A673 (cell line): ENCODE measurements at regions not wholly inside any gene's neighbourhood (a gene's known extent, or its start where the extent isn't known, plus 50 kb on each side); places are given as distances from the start of the nearest gene placed in this dataset.

ENCODE experiments used
- BruUV-seq: library from RNA; stranded (reverse); fragments of 400-500 nt; replicated peaks from 2 replicates; lab custom pipeline; 2021; lab: Mats Ljungman, UMichigan
- CTCF ChIA-PET: fragments of 300-600 bp; sonication (Branson Sonifier 250); formaldehyde crosslinking; loops from one replicate; lab custom pipeline; 2022; ENCODE audit warnings: antibody characterized with exemption; lab: Charles Lee
- POLR2A ChIA-PET: fragments of 300-600 bp; sonication (Branson Sonifier 250); formaldehyde crosslinking; loops from one replicate; lab custom pipeline; 2022; ENCODE audit warnings: antibody characterized with exemption; ENCODE audit not compliant: low non-redundant PET; lab: Charles Lee
- DNase-seq: peaks from one replicate; pipeline ENCODE4 v3.0.0-alpha.2; 2015; ENCODE audit warnings: low spot score
- H3K27ac ChIP-seq: fragments of 200-600 bp; sonication (generic); 2 replicates; pipeline ENCODE4 v1.5.1; 2016; ENCODE audit warnings: mixed run types, low read depth, mild to moderate bottlenecking, mixed read lengths, antibody characterized with exemption, low read length; ENCODE audit not compliant: poor library complexity, severe bottlenecking
- H3K27me3 ChIP-seq: fragments of 200-600 bp; sonication (generic); replicated peaks from 2 replicates; pipeline ENCODE4 v1.6.1; 2017; ENCODE audit warnings: mixed run types, low read depth, mild to moderate bottlenecking, mixed read lengths, antibody characterized with exemption, low read length; ENCODE audit not compliant: insufficient read depth, poor library complexity
- H3K36me3 ChIP-seq: fragments of 200-600 bp; sonication (generic); 2 replicates; pipeline ENCODE4 v1.6.1; 2016; ENCODE audit warnings: mixed run types, mild to moderate bottlenecking, mixed read lengths, antibody characterized with exemption, low read length; ENCODE audit not compliant: insufficient read depth, poor library complexity, severe bottlenecking
- H3K4me1 ChIP-seq: fragments of 200-600 bp; sonication (generic); 2 replicates; pipeline ENCODE4 v1.6.1; 2017; ENCODE audit warnings: mixed run types, mild to moderate bottlenecking, mixed read lengths, antibody characterized with exemption, low read length; ENCODE audit not compliant: insufficient read depth, poor library complexity, severe bottlenecking
- H3K4me3 ChIP-seq: fragments of 200-600 bp; sonication (generic); 2 replicates; pipeline ENCODE4 v1.5.1; 2016; ENCODE audit warnings: low read depth, mixed run types, mild to moderate bottlenecking, mixed read lengths, low read length; ENCODE audit not compliant: poor library complexity, severe bottlenecking
- H3K9me3 ChIP-seq: fragments of 200-600 bp; sonication (generic); 2 replicates; pipeline ENCODE4 v1.6.1; 2016; ENCODE audit warnings: mixed run types, low read depth, mild to moderate bottlenecking, mixed read lengths, antibody characterized with exemption, low read length; ENCODE audit not compliant: poor library complexity, severe bottlenecking
- EZH2 ChIP-seq: fragments of 200-600 bp; sonication (generic); IDR thresholded peaks from 2 replicates; pipeline ENCODE4 v1.6.1; 2017; ENCODE audit warnings: borderline replicate concordance, low read depth, mild to moderate bottlenecking, mixed read lengths, antibody characterized with exemption, low read length; ENCODE audit not compliant: poor library complexity, severe bottlenecking
- intact Hi-C: fragments of 100-400 bp; cut with micrococcal nuclease; formaldehyde crosslinking; loops from one replicate; pipeline ENCODE4 v1.10.0; 2022; ENCODE audit not compliant: unreplicated experiment
- TF ChIP-seq, protein P1 (sequence below): fragments of 300-800, 200-600 bp; sonication (generic); conservative IDR thresholded peaks from 2 replicates; pipeline ENCODE4 v1.5.1; 2017; ENCODE audit warnings: low read depth, mild to moderate bottlenecking, antibody characterized with exemption, low read length, moderate library complexity, mixed read lengths

DNA sequence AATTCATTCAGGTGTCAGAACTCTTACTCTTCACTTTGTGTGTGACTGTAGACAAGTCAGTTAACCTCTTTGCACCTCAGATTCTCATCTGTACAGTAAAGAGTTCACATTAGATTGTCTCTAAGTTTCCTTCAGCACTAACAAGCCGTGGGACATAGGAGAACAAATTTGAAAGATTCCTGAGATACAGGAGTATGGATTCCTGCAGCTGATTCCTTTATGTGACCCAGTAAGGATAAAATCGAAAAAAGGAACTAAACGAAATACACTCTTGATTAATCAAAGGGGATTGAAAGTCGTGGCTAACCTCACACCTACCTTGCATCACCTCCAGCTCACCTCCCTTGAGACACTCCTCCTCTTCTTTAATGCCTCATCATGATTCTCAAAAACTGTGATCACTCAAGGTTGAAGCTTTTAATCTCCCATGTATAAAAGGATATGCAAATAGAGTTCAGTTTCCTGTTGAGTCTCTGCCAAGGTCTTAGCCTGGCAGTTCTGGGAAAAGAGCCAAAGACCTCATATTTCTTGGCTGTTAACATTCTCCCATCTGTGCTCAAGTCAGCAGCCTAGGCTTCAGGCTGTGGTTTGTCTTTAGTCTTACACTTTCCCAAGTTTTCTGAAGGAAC, 156.6 kb downstream of the DAD1 start:
- peak; percentile 98 for DNase-seq
- BruUV-seq: no TSS peak
- peak overlapping the region; percentile 8 for H3K4me3 ChIP-seq
- peaks cover 84% of the 10 kb centered on the region for H3K4me1 ChIP-seq
- ChIA-PET CTCF (interaction anchor here (0.5 to 1.4 kb wide), 2 partner anchors 41 to 127 kb away, joined by 3 to 5 read pairs; no protein-coding TSS in a partner anchor), POLR2A (interaction anchor here (1.1 to 1.4 kb wide), 3 partner anchors 11 to 39 kb away, joined by 3 to 9 read pairs (median 5); no protein-coding TSS in a partner anchor)
- intact Hi-C loops: loop anchor here (2.0 to 5.0 kb wide), 4 partner anchors 16 to 775 kb away; no protein-coding TSS in a partner anchor
- no peaks in the 10 kb centered on the region for H3K9me3 ChIP-seq
- no peaks in the 10 kb centered on the region for H3K36me3 ChIP-seq
- peak overlapping the region; percentile 97 for H3K27ac ChIP-seq
- TF ChIP-seq, protein P1, sequence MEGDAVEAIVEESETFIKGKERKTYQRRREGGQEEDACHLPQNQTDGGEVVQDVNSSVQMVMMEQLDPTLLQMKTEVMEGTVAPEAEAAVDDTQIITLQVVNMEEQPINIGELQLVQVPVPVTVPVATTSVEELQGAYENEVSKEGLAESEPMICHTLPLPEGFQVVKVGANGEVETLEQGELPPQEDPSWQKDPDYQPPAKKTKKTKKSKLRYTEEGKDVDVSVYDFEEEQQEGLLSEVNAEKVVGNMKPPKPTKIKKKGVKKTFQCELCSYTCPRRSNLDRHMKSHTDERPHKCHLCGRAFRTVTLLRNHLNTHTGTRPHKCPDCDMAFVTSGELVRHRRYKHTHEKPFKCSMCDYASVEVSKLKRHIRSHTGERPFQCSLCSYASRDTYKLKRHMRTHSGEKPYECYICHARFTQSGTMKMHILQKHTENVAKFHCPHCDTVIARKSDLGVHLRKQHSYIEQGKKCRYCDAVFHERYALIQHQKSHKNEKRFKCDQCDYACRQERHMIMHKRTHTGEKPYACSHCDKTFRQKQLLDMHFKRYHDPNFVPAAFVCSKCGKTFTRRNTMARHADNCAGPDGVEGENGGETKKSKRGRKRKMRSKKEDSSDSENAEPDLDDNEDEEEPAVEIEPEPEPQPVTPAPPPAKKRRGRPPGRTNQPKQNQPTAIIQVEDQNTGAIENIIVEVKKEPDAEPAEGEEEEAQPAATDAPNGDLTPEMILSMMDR: no peak
- TF ChIP-seq EZH2: no peak
- no peaks in the 10 kb centered on the region for H3K27me3 ChIP-seq

DNA sequence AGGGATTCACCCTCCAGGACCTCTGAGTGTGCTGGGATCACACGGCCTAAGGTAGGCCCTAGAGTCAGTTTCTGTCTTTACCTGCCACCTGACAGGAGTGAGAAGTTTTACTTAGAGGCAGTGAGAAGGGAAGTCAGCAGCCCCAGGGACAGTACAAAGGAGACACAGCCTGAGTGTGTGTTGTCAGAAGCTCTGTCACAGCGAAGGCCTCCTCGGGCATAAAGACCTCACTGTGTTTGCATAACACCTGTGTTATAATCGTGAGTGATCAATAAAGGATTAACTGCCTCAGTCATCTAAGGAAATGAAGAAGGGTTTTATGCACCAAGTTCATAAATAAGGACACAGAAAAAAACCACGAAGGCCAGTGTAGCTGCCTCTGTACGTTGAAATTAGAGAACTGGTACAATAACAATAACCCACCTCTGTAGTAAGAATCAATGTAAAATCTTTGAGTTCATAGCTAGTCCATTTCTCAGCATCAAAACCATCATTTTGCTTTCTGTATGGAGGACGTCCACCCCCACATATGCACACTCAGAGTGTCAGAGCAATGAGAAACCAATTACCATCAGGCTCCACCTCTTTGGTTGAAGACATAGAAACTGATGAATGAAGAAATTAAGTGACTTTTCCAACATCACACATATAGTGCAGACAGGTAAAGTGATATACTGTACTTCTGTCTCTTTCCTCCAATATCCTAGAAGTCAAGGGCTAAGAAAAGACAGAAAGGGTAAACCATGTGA, 159.3 kb downstream of the DAD1 start:
- Histone ChIP-seq H3K27me3 (no peaks in the 10 kb centered on the region), H3K4me1 (peaks cover 88% of the 10 kb centered on the region), H3K27ac (peak overlapping the region; percentile 74), H3K4me3 (no peak overlapping the region), H3K9me3 (no peaks in the 10 kb centered on the region), H3K36me3 (no peaks in the 10 kb centered on the region)
- CTCF ChIA-PET: interaction anchor here (0.6 kb wide), 1 partner anchor 17 kb away, joined by 3 read pairs; no protein-coding TSS in a partner anchor
- no peak for DNase-seq
- TF ChIP-seq EZH2: no peak
- TF ChIP-seq, protein P1: no peak
- intact Hi-C loops: loop anchor here (5.0 kb wide), 2 partner anchors 43 to 772 kb away; no protein-coding TSS in a partner anchor
- POLR2A ChIA-PET: no interaction called here
- no TSS peak for BruUV-seq

DNA sequence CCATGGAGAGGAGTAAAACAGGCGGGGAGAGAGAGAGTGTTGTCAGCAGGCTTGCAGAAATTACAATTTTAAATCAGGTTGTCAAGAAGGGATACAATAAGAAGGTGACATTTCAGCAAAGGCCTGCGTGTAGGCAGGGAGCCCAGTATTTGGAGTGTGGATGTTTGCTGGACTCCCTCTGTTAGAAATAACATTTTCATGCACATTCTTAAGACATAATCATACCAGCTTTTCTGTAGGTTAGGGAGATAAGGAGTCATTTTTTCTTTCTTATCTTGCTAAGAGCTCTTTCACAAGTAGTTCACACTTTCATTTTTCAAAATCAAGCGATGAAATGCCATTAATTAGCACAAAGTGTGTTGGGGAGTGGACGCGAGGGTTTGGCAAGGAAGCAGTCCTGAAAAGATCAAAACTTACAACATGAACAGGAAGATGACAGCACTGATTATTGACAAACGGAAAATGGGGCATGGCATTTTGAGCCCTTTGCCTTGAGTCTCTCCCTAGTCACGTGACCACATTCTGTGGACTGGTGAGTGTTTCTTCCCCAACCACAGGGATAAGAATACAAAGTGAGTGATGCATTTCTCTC, 160.2 kb downstream of the DAD1 start:
- H3K27me3 ChIP-seq: no peaks in the 10 kb centered on the region
- H3K4me1 ChIP-seq: peaks cover 80% of the 10 kb centered on the region
- no peaks in the 10 kb centered on the region for H3K9me3 ChIP-seq
- no peak overlapping the region for H3K4me3 ChIP-seq
- ChIA-PET POLR2A (interaction anchor here (0.7 kb wide), 1 partner anchor 1256 kb away, joined by 3 read pairs; no protein-coding TSS in a partner anchor), CTCF (interaction anchor here (1.3 kb wide), 1 partner anchor 36 kb away, joined by 3 read pairs; no protein-coding TSS in a partner anchor)
- peak; percentile 40 for DNase-seq
- intact Hi-C loops: no loop called here
- no peaks in the 10 kb centered on the region for H3K36me3 ChIP-seq
- TF ChIP-seq, protein P1: no peak
- TF ChIP-seq EZH2: no peak
- BruUV-seq: no TSS peak
- peak overlapping the region; percentile 74 for H3K27ac ChIP-seq
